Breast epithelium (tissue), 4 donors: ENCODE measurements at regions not wholly inside any gene's neighbourhood (a gene's known extent, or its start where the extent isn't known, plus 50 kb on each side); places are given as distances from the start of the nearest gene placed in this dataset.

ENCODE experiments used
- DNase-seq, 2 donors: peaks; one replicate each; pipeline ENCODE4 v3.0.0-alpha.2; 2019; ENCODE audit warnings: low spot score in 2 of 2
- H3K27ac ChIP-seq, 2 donors: fragments of 200-600 bp; sonication (generic) in 1 of 2; one replicate each; pipeline ENCODE4 v1.5.1; 2016 to 2019; ENCODE audit warnings: mild to moderate bottlenecking in 1 of 2
- H3K27me3 ChIP-seq, 2 donors: fragments of 200-600 bp; sonication (generic) in 1 of 2; one replicate each; pipeline versions ENCODE4 v1.5.1 to v1.6.0; 2017 to 2019; ENCODE audit warnings: control low read depth in 1 of 2, mild to moderate bottlenecking in 1 of 2
- H3K36me3 ChIP-seq: fragments of 200-600 bp; one replicate; pipeline ENCODE4 v1.5.1; 2019
- H3K4me1 ChIP-seq, 2 donors: fragments of 200-600 bp; sonication (generic); one replicate each; pipeline ENCODE4 v1.5.1; 2016 to 2019; ENCODE audit warnings: control low read depth in 1 of 2
- H3K4me3 ChIP-seq, 3 donors: fragments of 200-600 bp; sonication (generic); 1 replicate in 2 of 3; 2 replicates in 1 of 3; pipeline ENCODE4 v1.5.1; 2016 to 2019; ENCODE audit warnings: mild to moderate bottlenecking in 3 of 3, moderate library complexity in 2 of 3
- H3K9me3 ChIP-seq, 2 donors: fragments of 200-600 bp; sonication (generic) in 1 of 2; one replicate each; pipeline ENCODE4 v1.5.1; 2016 to 2019; ENCODE audit warnings: control low read depth in 1 of 2
- CTCF ChIP-seq, 3 donors: fragments of 450-650 bp; IDR thresholded peaks; one replicate each; pipeline ENCODE4 v1.5.1; 2016 to 2017; ENCODE audit warnings: antibody characterized with exemption in 3 of 3, mild to moderate bottlenecking in 3 of 3, moderate library complexity in 3 of 3
- POLR2A ChIP-seq: fragments of 450-650 bp; IDR thresholded peaks from one replicate; pipeline ENCODE4 v1.6.1; 2016; ENCODE audit warnings: antibody characterized with exemption, mild to moderate bottlenecking, moderate library complexity
- POLR2AphosphoS5 ChIP-seq, 3 donors: sonication (generic); formaldehyde crosslinking; IDR thresholded peaks; one replicate each; pipeline ENCODE4 v1.6.1; 2017; ENCODE audit warnings: antibody characterized with exemption in 3 of 3
- intact Hi-C: fragments of 100-400 bp; cut with DNase I; formaldehyde crosslinking; loops from one replicate; pipeline ENCODE4 v1.15.1; 2023; ENCODE audit warnings: low total_unique reads

- Histone ChIP-seq H3K27me3 (no peaks in the 10 kb centered on the region), H3K4me1 (no peaks in the 10 kb centered on the region), H3K4me3 (no peak overlapping the region), H3K27ac (no peak overlapping the region), H3K36me3 (no peaks in the 10 kb centered on the region), H3K9me3 (no peaks in the 10 kb centered on the region)
- intact Hi-C loops: no loop called here
- DNase-seq: no peak
- no peak for TF ChIP-seq POLR2A
- TF ChIP-seq CTCF (IDR thresholded peaks at IDR 0.05): no peak
- no peak for TF ChIP-seq POLR2AphosphoS5 (IDR thresholded peaks at IDR 0.05)
These were observed 998.5 kb upstream of the NXPH2 start for GRCh38 chr2:139778732-139779131.

DNA sequence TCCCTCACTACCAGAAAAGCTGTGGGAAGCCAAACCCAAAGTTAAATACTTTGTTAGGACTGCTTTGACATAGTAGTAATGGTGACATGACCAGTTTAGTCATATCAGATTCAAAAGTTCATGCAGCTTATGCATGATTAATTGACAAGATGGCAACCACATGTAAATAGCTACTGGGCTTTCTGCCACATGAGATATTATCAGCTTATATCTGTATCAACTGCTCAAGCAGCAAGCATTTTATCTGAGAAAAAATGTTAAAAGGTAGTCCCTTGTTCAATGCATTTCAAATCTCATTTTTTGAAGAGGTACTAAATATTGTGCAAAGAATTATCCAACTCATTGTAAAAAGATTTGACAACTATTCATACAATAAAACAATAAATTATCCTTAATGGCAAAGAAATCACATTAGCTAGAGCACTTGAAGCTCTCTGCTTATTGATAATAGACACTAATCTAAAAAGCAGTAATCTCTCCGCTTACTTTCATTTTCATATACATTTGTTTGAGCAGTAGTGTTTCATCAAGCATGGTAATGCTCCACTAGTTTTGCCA lies 993.6 kb upstream of the NXPH2 start:
- Histone ChIP-seq H3K4me1 (no peaks in the 10 kb centered on the region), H3K9me3 (no peaks in the 10 kb centered on the region), H3K27ac (no peak overlapping the region), H3K4me3 (no peak overlapping the region), H3K36me3 (no peaks in the 10 kb centered on the region), H3K27me3 (no peaks in the 10 kb centered on the region)
- TF ChIP-seq CTCF (IDR thresholded peaks at IDR 0.05): no peak
- no peak for TF ChIP-seq POLR2AphosphoS5 (IDR thresholded peaks at IDR 0.05)
- no peak for TF ChIP-seq POLR2A
- no peak for DNase-seq
- intact Hi-C loops: no loop called here

DNA sequence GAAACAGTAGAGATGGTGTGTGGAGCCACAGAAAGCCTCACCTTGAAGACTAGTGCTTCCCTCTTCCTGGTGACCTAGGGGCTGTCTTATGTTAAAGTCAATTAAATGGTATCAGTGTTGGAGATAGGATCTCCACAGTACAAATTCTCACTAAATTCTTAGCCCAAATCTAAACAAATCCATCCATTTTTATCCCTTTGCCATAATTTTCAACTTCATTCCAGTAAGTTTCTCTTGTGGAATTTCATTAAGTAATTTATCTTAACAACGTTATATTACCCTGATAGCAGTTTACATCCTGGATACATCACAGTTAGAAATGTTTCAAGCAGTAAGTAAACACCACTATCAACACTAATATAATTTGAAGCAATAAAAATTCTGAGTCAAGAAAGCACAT lies 989.4 kb upstream of the NXPH2 start:
- DNase-seq: no peak
- Histone ChIP-seq H3K27ac (no peak overlapping the region), H3K4me1 (no peaks in the 10 kb centered on the region), H3K4me3 (no peak overlapping the region), H3K27me3 (no peaks in the 10 kb centered on the region), H3K9me3 (no peaks in the 10 kb centered on the region), H3K36me3 (no peaks in the 10 kb centered on the region)
- intact Hi-C loops: no loop called here
- no peak for TF ChIP-seq POLR2A
- no peak for TF ChIP-seq POLR2AphosphoS5 (IDR thresholded peaks at IDR 0.05)
- TF ChIP-seq CTCF (IDR thresholded peaks at IDR 0.05): no peak

GRCh38 chr2:139763705-139764104 lies 983.5 kb upstream of the NXPH2 start:
- Histone ChIP-seq H3K27ac (no peak overlapping the region), H3K9me3 (no peaks in the 10 kb centered on the region), H3K27me3 (no peaks in the 10 kb centered on the region), H3K36me3 (no peaks in the 10 kb centered on the region), H3K4me1 (no peaks in the 10 kb centered on the region), H3K4me3 (no peak overlapping the region)
- TF ChIP-seq POLR2AphosphoS5 (IDR thresholded peaks at IDR 0.05) (no peak), CTCF (IDR thresholded peaks at IDR 0.05) (no peak), POLR2A (no peak)
- no peak for DNase-seq
- intact Hi-C loops: no loop called here

DNA sequence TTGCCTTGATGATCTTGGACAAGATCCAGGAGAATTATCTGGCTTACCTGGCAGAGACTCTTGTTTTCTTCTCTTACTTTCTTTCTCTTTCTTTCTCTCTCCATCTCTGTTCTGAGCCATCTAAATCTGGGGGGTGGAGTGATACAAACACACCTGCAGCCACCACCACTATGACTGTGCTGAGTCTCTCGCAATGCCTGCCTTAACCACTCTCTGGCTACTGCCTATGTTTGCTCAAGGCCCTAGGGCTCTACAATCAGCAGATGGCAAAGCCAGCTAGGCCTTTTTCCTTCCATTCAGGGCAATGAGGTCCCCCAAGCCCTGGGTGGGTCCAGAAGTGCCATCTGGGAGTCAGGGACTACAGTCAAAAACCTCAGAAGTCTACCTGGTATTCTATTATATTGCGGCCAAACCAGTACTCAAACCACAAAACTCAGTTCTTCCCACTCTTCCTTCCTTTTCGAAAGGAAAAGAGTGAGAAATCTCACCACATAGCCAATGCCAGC lies 978.9 kb upstream of the NXPH2 start:
- intact Hi-C loops: no loop called here
- H3K27me3 ChIP-seq: no peaks in the 10 kb centered on the region
- no peaks in the 10 kb centered on the region for H3K36me3 ChIP-seq
- H3K27ac ChIP-seq: no peak overlapping the region
- no peak overlapping the region for H3K4me3 ChIP-seq
- no peak for DNase-seq
- TF ChIP-seq CTCF (IDR thresholded peaks at IDR 0.05): no peak
- TF ChIP-seq POLR2A: no peak
- TF ChIP-seq POLR2AphosphoS5 (IDR thresholded peaks at IDR 0.05): no peak
- H3K4me1 ChIP-seq: no peaks in the 10 kb centered on the region
- H3K9me3 ChIP-seq: peaks cover 6 to 17% of the 10 kb centered on the region in 2 donors
